CD4-positive, alpha-beta memory T cell (primary cell): ENCODE measurements at regions not wholly inside any gene's neighbourhood (a gene's known extent, or its start where the extent isn't known, plus 50 kb on each side); places are given as distances from the start of the nearest gene placed in this dataset.

Source experiments
- CTCF ChIA-PET: fragments of 350-600 bp; sonication (Branson Sonifier 250); formaldehyde crosslinking; loops from one replicate; lab custom pipeline; 2021; ENCODE audit warnings: inconsistent platforms; ENCODE audit not compliant: partially characterized antibody; lab: Charles Lee
- POLR2A ChIA-PET: fragments of 350-600 bp; sonication (Branson Sonifier 250); formaldehyde crosslinking; loops from one replicate; lab custom pipeline; 2021; ENCODE audit not compliant: partially characterized antibody; lab: Charles Lee
- DNase-seq, 5 donors: peaks; one replicate each; pipeline versions ENCODE4 v3.0.0 to v3.0.0-alpha.2; 2020 to 2022; ENCODE audit warnings: mixed read lengths in 1 of 5
- H3K27ac ChIP-seq: one replicate; pipeline ENCODE4 v1.7.0; 2013; ENCODE audit warnings: low read depth, low read length
- H3K27me3 ChIP-seq: 2 replicates; pipeline ENCODE4 v1.7.0; 2013; ENCODE audit warnings: mild to moderate bottlenecking, low read length, moderate library complexity; ENCODE audit not compliant: insufficient read depth
- H3K36me3 ChIP-seq: 2 replicates; pipeline ENCODE4 v1.7.0; 2013; ENCODE audit warnings: mild to moderate bottlenecking, low read length, moderate library complexity; ENCODE audit not compliant: insufficient read depth
- H3K4me1 ChIP-seq: 2 replicates; pipeline ENCODE4 v1.7.0; 2013; ENCODE audit warnings: mild to moderate bottlenecking, low read length, moderate library complexity; ENCODE audit not compliant: insufficient read depth
- H3K4me3 ChIP-seq, 2 donors: one replicate each; pipeline ENCODE4 v1.7.0; 2013; ENCODE audit warnings: low read length in 2 of 2, mild to moderate bottlenecking in 1 of 2
- H3K9me3 ChIP-seq, 2 donors: one replicate each; pipeline ENCODE4 v1.7.0; 2013; ENCODE audit warnings: low read length in 2 of 2, control low read depth in 1 of 2; ENCODE audit not compliant: control insufficient read depth in 1 of 2
- H3K27ac Mint-ChIP-seq, 7 donors: one replicate each; pipeline ENCODE4 v1.8.0; 2020 to 2021; ENCODE audit warnings: mixed read lengths in 7 of 7, mild to moderate bottlenecking in 6 of 7, inconsistent platforms in 3 of 7, moderate library complexity in 3 of 7
- H3K27me3 Mint-ChIP-seq, 2 donors: one replicate each; pipeline ENCODE4 v1.8.0; 2020 to 2021; ENCODE audit warnings: mixed read lengths in 2 of 2
- H3K36me3 Mint-ChIP-seq, 2 donors: one replicate each; pipeline ENCODE4 v1.8.0; 2020 to 2021; ENCODE audit warnings: mixed read lengths in 2 of 2, inconsistent platforms in 1 of 2, mild to moderate bottlenecking in 1 of 2
- H3K4me1 Mint-ChIP-seq, 4 donors: one replicate each; pipeline ENCODE4 v1.8.0; 2020 to 2021; ENCODE audit warnings: mixed read lengths in 4 of 4, mild to moderate bottlenecking in 1 of 4
- H3K4me3 Mint-ChIP-seq, 8 donors: one replicate each; pipeline ENCODE4 v1.8.0; 2020 to 2021; ENCODE audit warnings: mixed read lengths in 8 of 8, mild to moderate bottlenecking in 7 of 8, moderate library complexity in 6 of 8, inconsistent platforms in 3 of 8
- H3K9me3 Mint-ChIP-seq, 8 donors: one replicate each; pipeline ENCODE4 v1.8.0; 2020 to 2021; ENCODE audit warnings: mixed read lengths in 8 of 8, mild to moderate bottlenecking in 5 of 8, inconsistent platforms in 3 of 8, moderate library complexity in 1 of 8
- intact Hi-C: fragments of 100-400 bp; cut with micrococcal nuclease; formaldehyde crosslinking; loops from one replicate; pipeline ENCODE4 v1.15.1; 2023

GRCh38 chr15:62337934-62338333, 172.8 kb upstream of the C2CD4B start:
- intact Hi-C loops, result no loop called here
- H3K4me1 ChIP-seq, result no peaks in the 10 kb centered on the region
- Mint-ChIP-seq H3K36me3 (no peaks in the 10 kb centered on the region), H3K4me1 (no peaks in the 10 kb centered on the region), H3K27ac (no peak overlapping the region), H3K9me3 (peaks cover 0 to 2% (median 0%) of the 10 kb centered on the region in 8 donors), H3K4me3 (no peak overlapping the region), H3K27me3 (peaks cover 0 to 4% of the 10 kb centered on the region in 2 donors)
- H3K27ac ChIP-seq, result no peak overlapping the region
- H3K4me3 ChIP-seq, result no peak overlapping the region
- POLR2A ChIA-PET, result no interaction called here
- DNase-seq, result no peak
- no peaks in the 10 kb centered on the region for H3K27me3 ChIP-seq
- H3K9me3 ChIP-seq, result no peaks in the 10 kb centered on the region
- CTCF ChIA-PET, result no interaction called here
- H3K36me3 ChIP-seq, result no peaks in the 10 kb centered on the region

GRCh38 chr15:62338497-62338896, 173.4 kb upstream of the C2CD4B start:
- peaks cover 0 to 4% of the 10 kb centered on the region in 2 donors for H3K27me3 Mint-ChIP-seq
- Histone ChIP-seq H3K27ac (no peak overlapping the region), H3K36me3 (no peaks in the 10 kb centered on the region), H3K27me3 (no peaks in the 10 kb centered on the region), H3K9me3 (no peaks in the 10 kb centered on the region), H3K4me1 (no peaks in the 10 kb centered on the region), H3K4me3 (no peak overlapping the region)
- DNase-seq, result no peak
- no peak overlapping the region for H3K27ac Mint-ChIP-seq
- intact Hi-C loops, result no loop called here
- H3K4me1 Mint-ChIP-seq, result no peaks in the 10 kb centered on the region
- no peak overlapping the region for H3K4me3 Mint-ChIP-seq
- H3K9me3 Mint-ChIP-seq, result peaks cover 0 to 2% (median 0%) of the 10 kb centered on the region in 8 donors
- POLR2A ChIA-PET, result no interaction called here
- H3K36me3 Mint-ChIP-seq, result no peaks in the 10 kb centered on the region
- CTCF ChIA-PET, result no interaction called here

GRCh38 chr15:62342959-62343358, 177.9 kb upstream of the C2CD4B start:
- no peak for DNase-seq
- H3K27me3 Mint-ChIP-seq, result peaks cover 0 to 4% of the 10 kb centered on the region in 2 donors
- intact Hi-C loops, result no loop called here
- POLR2A ChIA-PET, result no interaction called here
- Histone ChIP-seq H3K36me3 (no peaks in the 10 kb centered on the region), H3K9me3 (no peaks in the 10 kb centered on the region), H3K4me1 (no peaks in the 10 kb centered on the region), H3K27ac (no peak overlapping the region), H3K27me3 (no peaks in the 10 kb centered on the region), H3K4me3 (no peak overlapping the region)
- peaks cover 0 to 5% (median 0%) of the 10 kb centered on the region in 8 donors for H3K9me3 Mint-ChIP-seq
- CTCF ChIA-PET, result no interaction called here
- peaks cover 7% of the 10 kb centered on the region in 4 donors for H3K4me1 Mint-ChIP-seq
- no peak overlapping the region for H3K4me3 Mint-ChIP-seq
- H3K27ac Mint-ChIP-seq, result no peak overlapping the region
- no peaks in the 10 kb centered on the region for H3K36me3 Mint-ChIP-seq

GRCh38 chr15:62343397-62343796, 178.3 kb upstream of the C2CD4B start:
- Histone ChIP-seq H3K27me3 (no peaks in the 10 kb centered on the region), H3K4me3 (no peak overlapping the region), H3K36me3 (no peaks in the 10 kb centered on the region), H3K9me3 (no peaks in the 10 kb centered on the region), H3K4me1 (no peaks in the 10 kb centered on the region), H3K27ac (no peak overlapping the region)
- Mint-ChIP-seq H3K27me3 (peaks cover 0 to 4% of the 10 kb centered on the region in 2 donors), H3K27ac (no peak overlapping the region), H3K36me3 (no peaks in the 10 kb centered on the region), H3K4me3 (no peak overlapping the region), H3K9me3 (peaks cover 0 to 5% (median 0%) of the 10 kb centered on the region in 8 donors), H3K4me1 (peaks cover 7% of the 10 kb centered on the region in 4 donors)
- POLR2A ChIA-PET, result no interaction called here
- intact Hi-C loops, result no loop called here
- DNase-seq, result no peak
- CTCF ChIA-PET, result interaction anchor here (2.4 kb wide), 1 partner anchor 8 kb away, joined by 13 read pairs; no protein-coding TSS in a partner anchor

GRCh38 chr15:62344806-62345539, 179.9 kb upstream of the C2CD4B start:
- Histone ChIP-seq H3K36me3 (no peaks in the 10 kb centered on the region), H3K9me3 (no peaks in the 10 kb centered on the region), H3K4me1 (no peaks in the 10 kb centered on the region), H3K4me3 (no peak overlapping the region), H3K27me3 (no peaks in the 10 kb centered on the region), H3K27ac (no peak overlapping the region)
- H3K4me3 Mint-ChIP-seq, result peak overlapping the region; percentile 74 to 88 (median 83)
- peak overlapping the region in 6 of 7 donors; percentile 33 to 87 (median 82) for H3K27ac Mint-ChIP-seq
- ChIA-PET CTCF (interaction anchor here (2.4 kb wide), 1 partner anchor 9 kb away, joined by 13 read pairs; no protein-coding TSS in a partner anchor), POLR2A (no interaction called here)
- peaks cover 0 to 5% (median 0%) of the 10 kb centered on the region in 8 donors for H3K9me3 Mint-ChIP-seq
- peak; percentile 61 to 70 (median 68) for DNase-seq
- H3K27me3 Mint-ChIP-seq, result peaks cover 0 to 5% of the 10 kb centered on the region in 2 donors
- H3K4me1 Mint-ChIP-seq, result peaks cover 7% of the 10 kb centered on the region in 4 donors
- intact Hi-C loops, result no loop called here
- H3K36me3 Mint-ChIP-seq, result no peaks in the 10 kb centered on the region

GRCh38 chr15:62346168-62346567, 181.1 kb upstream of the C2CD4B start:
- ChIA-PET POLR2A (no interaction called here), CTCF (no interaction called here)
- intact Hi-C loops, result no loop called here
- Histone ChIP-seq H3K36me3 (no peaks in the 10 kb centered on the region), H3K4me1 (no peaks in the 10 kb centered on the region), H3K9me3 (no peaks in the 10 kb centered on the region), H3K4me3 (no peak overlapping the region), H3K27me3 (no peaks in the 10 kb centered on the region), H3K27ac (no peak overlapping the region)
- peaks cover 0 to 1% of the 10 kb centered on the region in 2 donors for H3K27me3 Mint-ChIP-seq
- peaks cover 0 to 5% (median 0%) of the 10 kb centered on the region in 8 donors for H3K9me3 Mint-ChIP-seq
- H3K36me3 Mint-ChIP-seq, result no peaks in the 10 kb centered on the region
- peaks cover 7% of the 10 kb centered on the region in 4 donors for H3K4me1 Mint-ChIP-seq
- H3K4me3 Mint-ChIP-seq, result no peak overlapping the region
- no peak for DNase-seq
- H3K27ac Mint-ChIP-seq, result no peak overlapping the region

- POLR2A ChIA-PET, result no interaction called here
- no peak for DNase-seq
- Histone ChIP-seq H3K4me3 (no peak overlapping the region), H3K27me3 (no peaks in the 10 kb centered on the region), H3K36me3 (no peaks in the 10 kb centered on the region), H3K27ac (no peak overlapping the region), H3K9me3 (no peaks in the 10 kb centered on the region), H3K4me1 (no peaks in the 10 kb centered on the region)
- Mint-ChIP-seq H3K36me3 (no peaks in the 10 kb centered on the region), H3K4me3 (no peak overlapping the region), H3K27ac (peak overlapping the region in 2 of 7 donors; percentile 17 to 60), H3K9me3 (peaks cover 0 to 5% (median 0%) of the 10 kb centered on the region in 8 donors), H3K27me3 (peaks cover 2 to 3% of the 10 kb centered on the region in 2 donors), H3K4me1 (peaks cover 7% of the 10 kb centered on the region in 4 donors)
- intact Hi-C loops, result no loop called here
- CTCF ChIA-PET, result no interaction called here
Observed at GRCh38 chr15:62348118-62348517, 183.0 kb upstream of the C2CD4B start.
